Dendritic cell treated with granulocyte-macrophage colony-stimulating factor and Interleukin-4, amounts not matched to agents 40 ng/mL and 50 ng/mL, for 4 days (primary cell): ENCODE measurements at regions not wholly inside any gene's neighbourhood (a gene's known extent, or its start where the extent isn't known, plus 50 kb on each side); places are given as distances from the start of the nearest gene placed in this dataset.

Source experiments
- H3K27ac Mint-ChIP-seq: one replicate; pipeline ENCODE4 v1.8.0; 2022; ENCODE audit warnings: mild to moderate bottlenecking, mixed read lengths
- H3K27me3 Mint-ChIP-seq: one replicate; pipeline ENCODE4 v1.8.0; 2022; ENCODE audit warnings: mild to moderate bottlenecking, mixed read lengths
- H3K36me3 Mint-ChIP-seq: one replicate; pipeline ENCODE4 v1.8.0; 2022; ENCODE audit warnings: low read depth, mixed read lengths
- H3K4me1 Mint-ChIP-seq: one replicate; pipeline ENCODE4 v1.8.0; 2022; ENCODE audit warnings: low read depth, mixed read lengths
- H3K4me3 Mint-ChIP-seq: one replicate; pipeline ENCODE4 v1.8.0; 2022; ENCODE audit warnings: mild to moderate bottlenecking, moderate library complexity, mixed read lengths
- H3K9me3 Mint-ChIP-seq: one replicate; pipeline ENCODE4 v1.8.0; 2022; ENCODE audit warnings: mixed read lengths
- intact Hi-C: fragments of 100-400 bp; cut with micrococcal nuclease; formaldehyde crosslinking; loops from one replicate; pipeline ENCODE4 v1.15.0; 2022

- Mint-ChIP-seq H3K4me1 (no peaks in the 10 kb centered on the region), H3K27ac (no peak overlapping the region), H3K4me3 (no peak overlapping the region), H3K27me3 (no peaks in the 10 kb centered on the region), H3K9me3 (no peaks in the 10 kb centered on the region), H3K36me3 (no peaks in the 10 kb centered on the region)
- intact Hi-C loops: no loop called here
Measured at GRCh38 chr5:68548959-68549676, 333.6 kb downstream of the PIK3R1 start.

DNA sequence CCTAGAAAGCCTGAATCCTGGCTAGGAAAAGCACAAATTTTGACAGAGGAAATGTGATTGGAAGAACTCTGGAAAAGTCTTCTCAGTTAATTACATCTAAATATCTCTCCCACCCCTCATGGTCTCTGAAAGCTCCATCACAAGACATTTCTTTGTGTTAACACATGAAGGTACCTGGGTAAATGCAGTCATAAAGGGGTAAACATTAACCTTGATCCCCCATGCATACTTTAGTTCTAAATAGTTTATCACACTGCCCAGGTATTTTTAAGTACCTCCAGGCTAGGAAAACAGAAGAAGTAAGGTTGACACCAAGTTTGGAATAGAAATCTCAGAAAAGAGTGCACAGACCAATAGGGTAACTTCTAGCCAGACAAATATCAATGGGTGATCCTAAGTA is 334.5 kb downstream of the PIK3R1 start:
- Mint-ChIP-seq H3K9me3 (no peaks in the 10 kb centered on the region), H3K4me3 (no peak overlapping the region), H3K27me3 (no peaks in the 10 kb centered on the region), H3K27ac (no peak overlapping the region), H3K36me3 (no peaks in the 10 kb centered on the region), H3K4me1 (no peaks in the 10 kb centered on the region)
- intact Hi-C loops: no loop called here

GRCh38 chr5:68551436-68551835 is 335.9 kb downstream of the PIK3R1 start:
- Mint-ChIP-seq H3K27me3 (no peaks in the 10 kb centered on the region), H3K36me3 (no peaks in the 10 kb centered on the region), H3K9me3 (no peaks in the 10 kb centered on the region), H3K4me1 (no peaks in the 10 kb centered on the region), H3K27ac (no peak overlapping the region), H3K4me3 (no peak overlapping the region)
- intact Hi-C loops: no loop called here

DNA sequence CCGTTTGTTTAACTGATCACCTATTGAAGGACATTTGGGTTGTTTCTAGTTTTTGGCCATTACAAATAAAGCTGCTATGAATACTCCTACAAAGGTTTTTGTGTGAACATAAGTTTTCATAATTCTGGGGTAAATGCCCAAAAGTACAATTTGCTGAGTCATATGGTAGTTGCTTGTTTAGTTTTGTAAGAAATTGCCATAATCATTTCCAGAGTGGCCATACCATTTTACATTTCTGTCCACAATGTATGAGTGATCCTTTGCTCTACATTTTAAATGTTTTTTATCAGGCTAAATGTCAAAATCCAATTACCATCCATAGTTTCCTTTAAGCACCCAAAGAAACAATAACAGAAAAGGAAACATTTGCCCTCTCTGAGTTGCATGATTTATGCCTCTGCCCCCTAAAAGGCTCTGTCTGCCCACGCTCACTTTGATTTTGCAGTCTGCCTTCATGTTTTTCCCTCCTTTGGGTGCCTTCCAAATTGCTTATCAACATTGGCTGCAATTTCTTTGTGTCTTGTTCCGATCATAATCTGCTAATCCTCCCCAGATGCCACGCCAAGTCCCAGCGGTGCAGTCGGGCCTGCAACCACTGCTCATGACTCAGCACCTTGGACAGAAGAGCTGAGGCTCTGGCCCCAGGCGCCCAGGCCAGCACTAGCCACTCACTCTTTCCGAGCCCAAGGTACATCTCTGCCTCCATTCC is 339.2 kb downstream of the PIK3R1 start:
- H3K27me3 Mint-ChIP-seq: no peaks in the 10 kb centered on the region
- intact Hi-C loops: no loop called here
- H3K36me3 Mint-ChIP-seq: no peaks in the 10 kb centered on the region
- no peaks in the 10 kb centered on the region for H3K9me3 Mint-ChIP-seq
- H3K4me3 Mint-ChIP-seq: no peak overlapping the region
- H3K4me1 Mint-ChIP-seq: no peaks in the 10 kb centered on the region
- no peak overlapping the region for H3K27ac Mint-ChIP-seq

DNA sequence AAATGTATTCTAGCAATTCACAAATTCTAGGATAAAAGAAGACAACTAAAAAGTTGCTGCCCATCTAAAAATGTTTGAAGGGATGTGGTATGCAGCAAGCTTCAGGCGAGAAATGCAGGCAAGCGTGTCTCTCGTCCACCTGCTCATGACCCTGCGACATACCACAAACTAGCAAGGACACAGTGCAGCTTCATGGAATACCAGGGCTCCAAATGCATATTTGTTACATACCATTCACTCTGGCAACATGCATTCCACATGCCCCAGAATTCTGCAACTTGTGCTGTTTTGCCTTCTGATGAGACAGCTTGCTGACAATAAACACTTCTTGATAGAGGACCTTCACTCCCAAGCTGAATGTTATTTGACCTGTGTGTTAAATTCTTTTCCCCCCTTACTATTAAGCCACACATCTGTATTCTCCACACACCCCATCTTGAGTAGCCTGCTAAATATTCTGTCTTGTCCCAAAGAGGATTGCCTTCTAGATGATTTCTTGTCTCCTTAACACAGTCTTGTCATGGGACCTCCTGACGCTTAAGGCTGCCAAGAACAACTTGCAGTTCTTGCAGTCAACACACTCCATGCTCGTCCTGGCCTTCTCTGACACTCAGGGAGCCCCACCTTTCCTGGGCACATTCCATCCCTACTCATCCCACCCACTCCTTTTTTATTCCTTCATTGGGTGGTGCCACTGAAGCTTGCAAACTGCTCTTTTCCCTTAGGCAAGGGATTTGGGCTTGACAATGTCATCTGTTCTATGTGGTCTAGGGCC is 340.5 kb downstream of the PIK3R1 start:
- Mint-ChIP-seq H3K9me3 (no peaks in the 10 kb centered on the region), H3K4me1 (no peaks in the 10 kb centered on the region), H3K36me3 (no peaks in the 10 kb centered on the region), H3K4me3 (no peak overlapping the region), H3K27ac (no peak overlapping the region), H3K27me3 (no peaks in the 10 kb centered on the region)
- intact Hi-C loops: no loop called here

GRCh38 chr5:68557162-68557936 is 341.8 kb downstream of the PIK3R1 start:
- H3K27ac Mint-ChIP-seq: no peak overlapping the region

DNA sequence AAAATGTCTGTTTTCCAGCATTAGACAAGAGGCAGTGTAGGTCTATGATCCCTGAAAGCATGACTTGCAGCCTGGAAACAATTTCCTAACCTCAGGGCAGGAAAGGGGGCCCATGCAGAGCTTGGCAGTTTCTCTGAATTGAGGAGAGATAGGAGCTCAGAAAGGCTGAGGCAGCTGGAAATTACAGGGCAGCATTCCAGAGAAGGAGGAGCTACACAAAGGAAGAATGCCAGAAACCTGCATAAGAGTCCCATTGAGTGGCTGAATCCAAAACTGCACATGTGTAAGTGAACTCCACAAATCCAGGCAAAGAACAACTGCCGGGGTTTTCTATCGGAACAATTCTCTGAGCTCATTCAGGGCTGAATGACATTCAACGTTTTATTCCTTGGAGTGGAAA is 346.8 kb downstream of the PIK3R1 start:
- intact Hi-C loops: no loop called here

More at GRCh38 chr5:68557162-68557936, 341.8 kb downstream of the PIK3R1 start:
- no peaks in the 10 kb centered on the region for H3K9me3 Mint-ChIP-seq
- no peaks in the 10 kb centered on the region for H3K4me1 Mint-ChIP-seq
- H3K27me3 Mint-ChIP-seq: no peaks in the 10 kb centered on the region
- no peak overlapping the region for H3K4me3 Mint-ChIP-seq
- intact Hi-C loops: no loop called here
- no peaks in the 10 kb centered on the region for H3K36me3 Mint-ChIP-seq

GRCh38 chr5:68565427-68565826 is 349.9 kb downstream of the PIK3R1 start:
- H3K4me3 Mint-ChIP-seq: no peak overlapping the region
- no peaks in the 10 kb centered on the region for H3K36me3 Mint-ChIP-seq
- intact Hi-C loops: no loop called here
- H3K27ac Mint-ChIP-seq: no peak overlapping the region
- no peaks in the 10 kb centered on the region for H3K4me1 Mint-ChIP-seq
- no peaks in the 10 kb centered on the region for H3K27me3 Mint-ChIP-seq
- peaks cover 14% of the 10 kb centered on the region for H3K9me3 Mint-ChIP-seq

More for the DNA sequence above, 346.8 kb downstream of the PIK3R1 start:
- no peaks in the 10 kb centered on the region for H3K27me3 Mint-ChIP-seq
- H3K4me3 Mint-ChIP-seq: no peak overlapping the region
- no peaks in the 10 kb centered on the region for H3K36me3 Mint-ChIP-seq
- H3K9me3 Mint-ChIP-seq: peaks cover 14% of the 10 kb centered on the region
- no peak overlapping the region for H3K27ac Mint-ChIP-seq
- no peaks in the 10 kb centered on the region for H3K4me1 Mint-ChIP-seq

- Mint-ChIP-seq H3K27ac (no peak overlapping the region), H3K4me3 (no peak overlapping the region), H3K9me3 (peaks cover 31% of the 10 kb centered on the region), H3K36me3 (no peaks in the 10 kb centered on the region), H3K27me3 (no peaks in the 10 kb centered on the region), H3K4me1 (no peaks in the 10 kb centered on the region)
- intact Hi-C loops: no loop called here
Measured at GRCh38 chr5:68576805-68577204, 361.2 kb downstream of the PIK3R1 start.

DNA sequence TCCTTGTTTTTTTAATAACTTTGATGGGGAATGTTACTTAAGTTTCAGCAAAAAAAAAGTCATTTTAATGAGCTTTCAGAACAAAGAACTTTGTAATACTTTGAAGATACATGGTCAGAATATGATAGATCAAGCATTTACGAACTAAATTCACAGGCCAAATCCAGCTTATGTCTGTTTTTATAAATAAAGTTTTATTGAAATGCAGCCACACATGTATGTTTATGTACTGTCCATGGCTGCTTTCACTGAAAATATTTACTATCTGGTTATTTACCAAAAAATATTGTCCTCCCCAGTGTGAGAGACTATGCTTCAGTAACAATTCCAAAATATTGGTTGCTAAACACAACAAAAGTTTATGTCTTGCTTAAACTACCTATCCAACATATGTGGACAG is 366.7 kb downstream of the PIK3R1 start:
- Mint-ChIP-seq H3K4me3 (no peak overlapping the region), H3K27me3 (no peaks in the 10 kb centered on the region), H3K9me3 (peaks cover 18% of the 10 kb centered on the region), H3K4me1 (no peaks in the 10 kb centered on the region), H3K36me3 (no peaks in the 10 kb centered on the region), H3K27ac (no peak overlapping the region)
- intact Hi-C loops: no loop called here

DNA sequence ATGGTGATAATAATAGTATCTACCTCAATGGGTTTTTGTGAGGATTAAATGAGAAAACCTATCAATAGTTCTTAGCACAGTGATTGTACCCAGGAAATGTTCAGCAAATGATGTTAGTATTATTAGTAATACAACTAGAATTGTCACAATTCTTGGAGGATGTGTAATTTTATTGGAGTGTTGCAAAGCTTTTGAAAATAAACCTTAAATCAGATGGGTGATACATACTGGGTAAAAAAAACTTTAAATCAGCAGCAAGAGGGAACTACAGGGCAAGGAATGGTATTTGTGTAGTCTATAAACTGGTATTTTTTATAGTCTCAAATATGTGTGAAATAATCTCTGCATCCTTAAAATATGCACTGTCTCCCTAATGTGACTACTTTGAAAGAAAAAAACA is 371.6 kb downstream of the PIK3R1 start:
- intact Hi-C loops: no loop called here
- Mint-ChIP-seq H3K36me3 (no peaks in the 10 kb centered on the region), H3K9me3 (no peaks in the 10 kb centered on the region), H3K4me1 (peaks cover 2% of the 10 kb centered on the region), H3K4me3 (no peak overlapping the region), H3K27ac (no peak overlapping the region), H3K27me3 (no peaks in the 10 kb centered on the region)

- no peaks in the 10 kb centered on the region for H3K36me3 Mint-ChIP-seq
- no peaks in the 10 kb centered on the region for H3K9me3 Mint-ChIP-seq
- peaks cover 8% of the 10 kb centered on the region for H3K4me1 Mint-ChIP-seq
- intact Hi-C loops: no loop called here
- no peak overlapping the region for H3K27ac Mint-ChIP-seq
- no peak overlapping the region for H3K4me3 Mint-ChIP-seq
- no peaks in the 10 kb centered on the region for H3K27me3 Mint-ChIP-seq
Measured at GRCh38 chr5:68591850-68592249, 376.3 kb downstream of the PIK3R1 start.

GRCh38 chr5:68592351-68592750 is 376.8 kb downstream of the PIK3R1 start:
- Mint-ChIP-seq H3K9me3 (no peaks in the 10 kb centered on the region), H3K36me3 (no peaks in the 10 kb centered on the region), H3K27me3 (no peaks in the 10 kb centered on the region), H3K4me1 (peaks cover 8% of the 10 kb centered on the region), H3K4me3 (no peak overlapping the region), H3K27ac (no peak overlapping the region)
- intact Hi-C loops: no loop called here
